ENCODE measurements at regions not wholly inside any gene's neighbourhood (a gene's known extent, or its start where the extent isn't known, plus 50 kb on each side); places are given as distances from the start of the nearest gene placed in this dataset.

DNA sequence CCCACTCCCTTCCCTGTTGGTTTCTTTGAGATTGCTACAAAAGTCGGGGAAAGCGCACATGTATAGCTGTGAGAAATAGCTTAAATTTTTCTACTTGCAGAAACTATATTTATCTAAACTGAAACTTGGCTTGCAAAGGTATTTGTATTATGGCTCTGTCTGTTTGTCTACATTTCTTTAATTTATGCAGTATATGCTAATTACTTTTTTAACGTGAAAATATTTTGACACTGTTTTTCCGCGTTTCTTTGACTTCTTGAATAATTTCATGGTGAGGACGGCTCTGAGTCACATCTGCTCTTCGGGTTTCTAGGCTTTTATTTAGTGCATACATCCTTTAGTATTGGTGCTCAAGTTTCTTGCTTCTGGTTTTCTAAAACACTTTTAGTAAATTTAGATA lies 182.1 kb upstream of the ZRANB2 start:
- TF ChIP-seq CTCF (conservative IDR thresholded peaks at IDR 0.05; ENCODE audit: low read depth, low read length) (no peak), EZH2 (IDR thresholded peaks at IDR 0.05; ENCODE audit: borderline replicate concordance, low read depth, low read length, poor library complexity, severe bottlenecking) (no peak)

Data from A673 (cell line).